SK-N-SH treated with all-trans-retinoic acid at 6 μM for 48 hours (cell line): ENCODE measurements at regions not wholly inside any gene's neighbourhood (a gene's known extent, or its start where the extent isn't known, plus 50 kb on each side); places are given as distances from the start of the nearest gene placed in this dataset.
A peak's percentile ranks its signal among the peaks of the same experiment; 100 is the strongest.

Experiments
- ATAC-seq: fragments of 200-7000 bp; cut with Tn5 transposase; 3 replicates; pipeline ENCODE4 v1.9.1; 2020; ENCODE audit warnings: mild to moderate bottlenecking, moderate library complexity
- BACH2 ChIP-seq: fragments of 250-450 bp; sonication (Bioruptor Pico); IDR thresholded peaks from 2 replicates; pipeline ENCODE4 v1.9.0; 2021; ENCODE audit warnings: mild to moderate bottlenecking, borderline replicate concordance
- CREB5 ChIP-seq: fragments of 250-450 bp; sonication (Bioruptor Pico); IDR thresholded peaks from 2 replicates; pipeline ENCODE4 v1.5.1; 2020; ENCODE audit warnings: low read depth, mild to moderate bottlenecking, moderate library complexity
- CSDC2 ChIP-seq: fragments of 250-450 bp; sonication (Bioruptor Pico); IDR thresholded peaks from 2 replicates; pipeline ENCODE4 v1.5.0; 2020; ENCODE audit warnings: mild to moderate bottlenecking, moderate library complexity
- ESRRG ChIP-seq: fragments of 250-450 bp; sonication (Bioruptor Pico); IDR thresholded peaks from 2 replicates; pipeline ENCODE4 v1.6.1; 2021; ENCODE audit warnings: mild to moderate bottlenecking
- GLIS3 ChIP-seq: fragments of 250-450 bp; sonication (Bioruptor Pico); IDR thresholded peaks from 2 replicates; pipeline ENCODE4 v1.5.0; 2020; ENCODE audit warnings: mild to moderate bottlenecking, moderate library complexity
- ISL1 ChIP-seq: fragments of 250-450 bp; sonication (Bioruptor Pico); IDR thresholded peaks from 2 replicates; pipeline ENCODE4 v2.1.2; 2022; ENCODE audit warnings: mild to moderate bottlenecking, moderate library complexity
- OSR1 ChIP-seq: fragments of 250-450 bp; sonication (Bioruptor Pico); IDR thresholded peaks from 2 replicates; pipeline ENCODE4 v1.8.0; 2022; ENCODE audit warnings: moderate library complexity, mild to moderate bottlenecking, inconsistent platforms
- PATZ1 ChIP-seq: fragments of 250-450 bp; sonication (Bioruptor Pico); IDR thresholded peaks from 2 replicates; pipeline ENCODE4 v1.8.0; 2020; ENCODE audit warnings: mild to moderate bottlenecking, moderate library complexity, borderline replicate concordance
- PPARA ChIP-seq: fragments of 250-450 bp; sonication (Bioruptor Pico); IDR thresholded peaks from 2 replicates; pipeline ENCODE4 v1.5.0; 2020; ENCODE audit warnings: mild to moderate bottlenecking, borderline replicate concordance
- RARB ChIP-seq: fragments of 250-450 bp; sonication (Bioruptor Pico); IDR thresholded peaks from 2 replicates; pipeline ENCODE4 v1.8.0; 2021; ENCODE audit warnings: mild to moderate bottlenecking, moderate library complexity
- SNAI2 ChIP-seq: fragments of 250-450 bp; sonication (Bioruptor Pico); IDR thresholded peaks from 2 replicates; pipeline ENCODE4 v1.5.0; 2020; ENCODE audit warnings: mild to moderate bottlenecking, moderate library complexity
- TCF4 ChIP-seq: fragments of 250-450 bp; sonication (Bioruptor Pico); IDR thresholded peaks from 2 replicates; pipeline ENCODE4 v1.8.0; 2021; ENCODE audit warnings: mild to moderate bottlenecking, moderate library complexity, borderline replicate concordance
- TOX ChIP-seq: fragments of 250-450 bp; sonication (Bioruptor Pico); IDR thresholded peaks from 2 replicates; pipeline ENCODE4 v1.8.0; 2021; ENCODE audit warnings: mild to moderate bottlenecking, moderate library complexity, borderline replicate concordance
- ZC3H10 ChIP-seq: fragments of 250-450 bp; sonication (Bioruptor Pico); IDR thresholded peaks from 2 replicates; pipeline ENCODE4 v1.5.1; 2021; ENCODE audit warnings: mild to moderate bottlenecking, moderate library complexity
- ZFP3 ChIP-seq: fragments of 250-450 bp; sonication (Bioruptor Pico); IDR thresholded peaks from 2 replicates; pipeline ENCODE4 v1.5.0; 2020; ENCODE audit warnings: mild to moderate bottlenecking, moderate library complexity
- ZNF565 ChIP-seq: fragments of 450-650 bp; formaldehyde crosslinking; conservative IDR thresholded peaks from 2 replicates; pipeline ENCODE4 v1.5.0; 2020; ENCODE audit warnings: low read depth, mild to moderate bottlenecking, moderate library complexity
- ZNF70 ChIP-seq: fragments of 450-650 bp; formaldehyde crosslinking; IDR thresholded peaks from 2 replicates; pipeline ENCODE4 v1.5.0; 2020; ENCODE audit warnings: mild to moderate bottlenecking, moderate library complexity
- ZNF8 ChIP-seq: fragments of 450-650 bp; formaldehyde crosslinking; IDR thresholded peaks from 2 replicates; pipeline ENCODE4 v1.5.0; 2020; ENCODE audit warnings: mild to moderate bottlenecking, moderate library complexity
- TF ChIP-seq, protein P1 (sequence below): fragments of 250-450 bp; sonication (Bioruptor Pico); IDR thresholded peaks from 2 replicates; pipeline ENCODE4 v1.8.0; 2021; ENCODE audit warnings: low read depth, mild to moderate bottlenecking, moderate library complexity, borderline replicate concordance
- TF ChIP-seq, protein P2 (sequence below): fragments of 250-450 bp; sonication (Bioruptor Pico); IDR thresholded peaks from 2 replicates; pipeline ENCODE4 v1.5.1; 2021; ENCODE audit warnings: mild to moderate bottlenecking, moderate library complexity

DNA sequence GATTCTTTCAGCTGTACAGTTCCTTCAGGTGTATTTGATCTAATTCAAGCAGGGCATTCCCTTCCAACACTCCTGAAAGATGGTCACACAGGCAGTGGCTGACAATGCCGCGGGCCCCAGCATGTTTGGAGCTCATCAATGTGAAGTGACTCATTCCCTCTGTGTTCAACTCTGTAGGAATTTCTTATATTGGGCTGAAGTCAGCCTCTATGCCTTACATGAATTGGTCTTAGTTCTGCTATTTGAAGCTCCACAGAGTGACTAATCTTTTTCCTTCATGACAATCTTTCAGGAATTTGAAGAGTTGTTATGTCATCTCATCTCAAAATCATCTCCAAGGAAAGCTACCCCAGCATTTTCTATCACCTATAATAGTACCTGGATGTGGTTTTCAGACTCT lies 142.5 kb upstream of the C2CD4B start:
- peak; percentile 90 for ATAC-seq
- TF ChIP-seq ZNF70 (CRISPR knock-in tag) = no peak
- no peak for TF ChIP-seq ZNF8 (CRISPR knock-in tag)
- TF ChIP-seq, protein P1, sequence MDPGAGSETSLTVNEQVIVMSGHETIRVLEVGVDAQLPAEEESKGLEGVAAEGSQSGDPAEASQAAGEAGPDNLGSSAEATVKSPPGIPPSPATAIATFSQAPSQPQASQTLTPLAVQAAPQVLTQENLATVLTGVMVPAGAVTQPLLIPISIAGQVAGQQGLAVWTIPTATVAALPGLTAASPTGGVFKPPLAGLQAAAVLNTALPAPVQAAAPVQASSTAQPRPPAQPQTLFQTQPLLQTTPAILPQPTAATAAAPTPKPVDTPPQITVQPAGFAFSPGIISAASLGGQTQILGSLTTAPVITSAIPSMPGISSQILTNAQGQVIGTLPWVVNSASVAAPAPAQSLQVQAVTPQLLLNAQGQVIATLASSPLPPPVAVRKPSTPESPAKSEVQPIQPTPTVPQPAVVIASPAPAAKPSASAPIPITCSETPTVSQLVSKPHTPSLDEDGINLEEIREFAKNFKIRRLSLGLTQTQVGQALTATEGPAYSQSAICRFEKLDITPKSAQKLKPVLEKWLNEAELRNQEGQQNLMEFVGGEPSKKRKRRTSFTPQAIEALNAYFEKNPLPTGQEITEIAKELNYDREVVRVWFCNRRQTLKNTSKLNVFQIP (CRISPR knock-in tag) = no peak
- no peak for TF ChIP-seq ZC3H10 (CRISPR knock-in tag)
- no peak for TF ChIP-seq SNAI2 (CRISPR knock-in tag)
- no peak for TF ChIP-seq TOX (CRISPR knock-in tag)
- TF ChIP-seq, all 23 proteins: peak for 0

- ATAC-seq = no peak
- no peak for TF ChIP-seq OSR1 (CRISPR knock-in tag)
- TF ChIP-seq CREB5 (CRISPR knock-in tag) = no peak
- no peak for TF ChIP-seq ZFP3
- no peak for TF ChIP-seq ZNF565 (CRISPR knock-in tag)
- TF ChIP-seq, protein P1 (CRISPR knock-in tag) = no peak
- TF ChIP-seq RARB (CRISPR knock-in tag) = no peak
- TF ChIP-seq ZNF8 (CRISPR knock-in tag) = no peak
- no peak for TF ChIP-seq PPARA (CRISPR knock-in tag)
- TF ChIP-seq ESRRG = no peak
- no peak for TF ChIP-seq BACH2 (CRISPR knock-in tag)
- TF ChIP-seq TCF4 (CRISPR knock-in tag) = no peak
- no peak for TF ChIP-seq CSDC2 (CRISPR knock-in tag)
- TF ChIP-seq SNAI2 (CRISPR knock-in tag) = no peak
- no peak for TF ChIP-seq ZNF70 (CRISPR knock-in tag)
Measured at GRCh38 chr15:62316413-62317060, 151.5 kb upstream of the C2CD4B start.

DNA sequence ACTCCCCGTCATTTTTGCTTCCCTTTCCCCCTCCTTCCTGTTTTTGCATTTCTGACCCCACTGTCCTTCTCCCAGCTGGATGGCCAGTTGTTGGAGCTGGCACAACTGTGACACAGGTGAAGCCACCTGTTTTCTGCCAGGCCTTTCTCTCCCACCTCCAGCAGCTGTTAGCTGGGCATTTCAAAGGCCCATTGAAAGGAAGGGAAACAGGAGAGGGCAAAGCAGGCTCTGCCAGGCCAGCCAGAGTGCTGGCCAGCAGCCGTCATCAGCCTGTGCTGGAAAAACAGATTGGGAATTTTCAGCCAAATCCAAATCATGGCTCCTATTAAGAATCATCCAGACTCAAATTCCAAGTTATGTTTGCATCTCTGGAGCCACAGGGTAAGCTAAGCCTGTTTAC lies 155.2 kb upstream of the C2CD4B start:
- TF ChIP-seq, protein P2, sequence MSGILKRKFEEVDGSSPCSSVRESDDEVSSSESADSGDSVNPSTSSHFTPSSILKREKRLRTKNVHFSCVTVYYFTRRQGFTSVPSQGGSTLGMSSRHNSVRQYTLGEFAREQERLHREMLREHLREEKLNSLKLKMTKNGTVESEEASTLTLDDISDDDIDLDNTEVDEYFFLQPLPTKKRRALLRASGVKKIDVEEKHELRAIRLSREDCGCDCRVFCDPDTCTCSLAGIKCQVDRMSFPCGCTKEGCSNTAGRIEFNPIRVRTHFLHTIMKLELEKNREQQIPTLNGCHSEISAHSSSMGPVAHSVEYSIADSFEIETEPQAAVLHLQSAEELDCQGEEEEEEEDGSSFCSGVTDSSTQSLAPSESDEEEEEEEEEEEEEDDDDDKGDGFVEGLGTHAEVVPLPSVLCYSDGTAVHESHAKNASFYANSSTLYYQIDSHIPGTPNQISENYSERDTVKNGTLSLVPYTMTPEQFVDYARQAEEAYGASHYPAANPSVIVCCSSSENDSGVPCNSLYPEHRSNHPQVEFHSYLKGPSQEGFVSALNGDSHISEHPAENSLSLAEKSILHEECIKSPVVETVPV (CRISPR knock-in tag) = no peak
- TF ChIP-seq, protein P1 (CRISPR knock-in tag) = no peak
- TF ChIP-seq CSDC2 (CRISPR knock-in tag) (no peak), PATZ1 (CRISPR knock-in tag) (no peak), OSR1 (CRISPR knock-in tag) (no peak), BACH2 (CRISPR knock-in tag) (no peak), ZNF70 (CRISPR knock-in tag) (no peak), GLIS3 (no peak), TCF4 (CRISPR knock-in tag) (no peak), ISL1 (CRISPR knock-in tag) (no peak), PPARA (CRISPR knock-in tag) (no peak)
- ATAC-seq = no peak
